ENCODE measurements at regions not wholly inside any gene's neighbourhood (a gene's known extent, or its start where the extent isn't known, plus 50 kb on each side); places are given as distances from the start of the nearest gene placed in this dataset.

DNA sequence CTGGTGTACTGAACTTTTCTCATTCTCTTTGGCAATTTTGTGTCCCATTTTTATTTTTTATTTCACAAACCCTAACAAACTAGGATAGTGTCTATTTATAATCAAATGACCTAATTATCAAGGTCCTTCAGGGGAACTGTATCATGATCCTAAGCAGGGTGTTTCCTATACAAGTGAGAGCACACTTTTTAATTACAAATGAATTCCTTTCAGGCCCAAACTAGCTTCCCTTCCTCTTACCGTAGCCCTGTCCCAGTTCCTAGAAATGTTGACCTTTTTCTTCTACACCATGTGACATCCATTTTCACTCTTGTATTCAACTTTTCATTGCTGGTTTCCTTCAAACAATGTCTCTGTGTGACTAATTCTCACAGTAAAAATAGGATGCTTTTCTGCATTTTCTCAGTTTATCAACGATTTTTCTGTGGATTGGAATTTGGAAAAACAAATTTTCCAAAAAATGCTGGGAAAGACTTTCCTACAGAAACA is 411.4 kb downstream of the CCDC91 start:
- DNase-seq (ENCODE audit: low read depth in 3 of 3, low spot score in 2 of 3), result no peak

DNA sequence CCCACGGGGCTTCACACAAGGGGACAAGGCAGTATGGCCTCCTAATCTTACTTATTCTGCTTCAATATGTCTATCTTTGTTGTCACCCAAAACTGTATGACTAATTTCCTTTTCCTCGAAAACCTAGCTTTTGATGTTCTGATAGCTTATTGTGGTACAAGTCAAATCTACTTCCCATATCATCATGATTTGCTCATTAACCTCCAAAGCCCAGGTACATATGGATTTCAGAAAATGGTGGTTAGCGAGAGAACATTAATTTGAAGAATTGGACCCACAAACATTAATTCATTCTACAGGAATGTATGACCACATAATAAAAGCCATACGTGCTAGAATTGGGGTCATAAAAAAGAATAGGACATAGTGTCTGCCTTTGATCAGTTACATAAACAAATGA is 412.5 kb downstream of the CCDC91 start:
- DNase-seq (ENCODE audit: low read depth in 3 of 3, low spot score in 2 of 3), result no peak

- DNase-seq (ENCODE audit: low read depth in 3 of 3, low spot score in 2 of 3), result no peak
Measured at GRCh38 chr12:28603239-28603638, 413.0 kb downstream of the CCDC91 start.

- no peak for DNase-seq (ENCODE audit: low read depth in 3 of 3, low spot score in 2 of 3)
Measured at GRCh38 chr12:28603801-28604200, 413.5 kb downstream of the CCDC91 start.

DNA sequence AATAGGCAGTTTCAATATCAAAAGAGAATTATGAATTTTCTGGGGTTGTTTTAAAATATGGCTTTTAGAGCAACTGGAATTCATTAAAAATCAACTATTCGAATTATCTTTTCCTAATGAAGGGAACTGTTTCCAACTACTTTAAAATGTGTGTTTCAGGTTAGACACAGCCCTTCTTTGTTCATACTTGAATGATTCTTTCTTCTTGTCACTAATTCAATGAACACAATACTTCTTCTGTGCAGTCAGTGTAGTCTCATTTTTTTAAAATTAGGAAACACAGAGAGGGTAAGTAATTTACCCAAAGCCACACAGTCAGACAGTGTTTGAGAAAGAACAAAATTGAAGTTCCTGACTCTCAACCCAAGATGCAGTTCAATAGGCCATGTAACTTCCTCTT is 414.0 kb downstream of the CCDC91 start:
- no peak for DNase-seq (ENCODE audit: low read depth in 3 of 3, low spot score in 2 of 3)

- no peak for DNase-seq (ENCODE audit: low read depth in 3 of 3, low spot score in 2 of 3)
Measured at GRCh38 chr12:28606967-28607557, 416.8 kb downstream of the CCDC91 start.

GRCh38 chr12:28610401-28611114 is 420.3 kb downstream of the CCDC91 start:
- no peak for DNase-seq (ENCODE audit: low read depth in 3 of 3, low spot score in 2 of 3)

DNA sequence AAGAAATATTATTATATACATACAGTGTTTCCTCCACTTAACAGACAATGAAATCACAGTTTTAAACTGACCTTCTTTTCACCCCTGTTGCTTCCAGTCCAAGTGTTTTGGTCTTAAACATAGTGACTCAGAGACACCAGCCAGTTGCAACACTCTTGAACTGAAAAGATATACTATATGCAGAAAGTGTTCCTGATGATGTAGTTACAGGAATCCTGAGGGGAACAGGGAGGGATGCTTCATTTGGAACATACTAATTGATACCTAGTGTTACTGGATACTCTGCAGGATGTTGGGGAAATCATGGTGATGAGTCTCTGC is 420.8 kb downstream of the CCDC91 start:
- no peak for DNase-seq (ENCODE audit: low read depth in 3 of 3, low spot score in 2 of 3)

GRCh38 chr12:28611449-28611848 is 421.2 kb downstream of the CCDC91 start:
- DNase-seq (ENCODE audit: low read depth in 3 of 3, low spot score in 2 of 3), result no peak

DNA sequence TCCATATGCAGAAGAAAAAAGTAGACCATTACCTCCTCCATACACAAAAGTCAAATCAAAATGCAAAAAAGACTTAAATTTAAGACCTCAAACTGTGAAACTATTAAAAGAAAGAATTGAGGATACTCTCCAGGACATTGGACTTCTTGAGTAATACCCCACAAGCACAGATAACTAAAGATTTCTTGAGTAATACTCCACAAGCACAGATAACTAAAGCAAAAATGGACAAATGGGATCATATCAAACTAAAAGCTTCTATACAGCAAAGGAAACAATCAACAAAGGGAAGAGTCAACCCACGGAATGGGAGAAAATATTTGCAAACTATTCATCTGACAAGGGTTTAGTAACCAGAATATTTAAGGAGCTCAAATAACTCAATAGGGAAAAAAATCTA is 427.9 kb downstream of the CCDC91 start:
- no peak for DNase-seq (ENCODE audit: low read depth in 3 of 3, low spot score in 2 of 3)

- no peak for DNase-seq (ENCODE audit: low read depth in 3 of 3, low spot score in 2 of 3)
Measured at GRCh38 chr12:28618772-28619171, 428.5 kb downstream of the CCDC91 start.

DNA sequence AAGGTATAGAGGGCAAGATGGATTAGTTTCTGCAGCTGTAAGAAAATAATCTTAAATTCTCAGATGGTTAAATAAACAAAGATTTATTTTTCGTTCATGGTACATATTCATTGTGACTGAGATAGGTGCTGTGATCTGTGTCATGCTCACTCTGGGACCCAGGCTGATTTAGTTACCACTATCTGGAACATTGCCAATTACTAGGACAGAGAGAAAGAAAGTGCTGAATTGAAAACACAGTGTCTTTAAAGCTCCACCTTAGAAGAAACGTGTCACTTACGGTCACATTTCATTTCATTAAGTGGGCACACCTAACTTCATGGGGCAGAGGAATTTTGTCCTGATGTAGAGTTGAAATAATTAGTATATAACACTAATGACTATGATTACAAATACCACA is 430.0 kb downstream of the CCDC91 start:
- no peak for DNase-seq (ENCODE audit: low read depth in 3 of 3, low spot score in 2 of 3)

- DNase-seq (ENCODE audit: low read depth in 3 of 3, low spot score in 2 of 3), result no peak
Measured at GRCh38 chr12:28622406-28622805, 432.1 kb downstream of the CCDC91 start.

DNA sequence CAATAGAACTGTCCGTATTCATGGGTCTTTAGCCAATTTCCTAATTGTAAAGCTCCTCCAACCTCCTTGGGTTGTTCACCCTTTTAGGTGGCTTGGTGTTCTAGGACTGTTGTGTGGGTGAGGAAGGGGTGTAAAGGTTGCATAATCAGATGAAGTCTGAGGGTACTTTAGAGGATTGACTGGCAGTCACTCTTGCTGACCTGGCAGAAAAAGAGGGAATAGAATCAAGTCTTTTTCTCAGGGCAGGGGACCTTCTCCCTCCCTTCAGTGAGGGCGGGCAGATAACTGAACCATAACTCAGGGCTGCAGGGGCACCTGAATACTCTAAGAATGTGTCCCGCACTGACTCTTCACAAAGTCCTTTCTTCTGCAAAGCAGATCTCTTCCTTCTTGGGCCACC is 436.2 kb downstream of the CCDC91 start:
- no peak for DNase-seq (ENCODE audit: low read depth in 3 of 3, low spot score in 2 of 3)

GRCh38 chr12:28629691-28630090 is 439.4 kb downstream of the CCDC91 start:
- no peak for DNase-seq (ENCODE audit: low read depth in 3 of 3, low spot score in 2 of 3)

DNA sequence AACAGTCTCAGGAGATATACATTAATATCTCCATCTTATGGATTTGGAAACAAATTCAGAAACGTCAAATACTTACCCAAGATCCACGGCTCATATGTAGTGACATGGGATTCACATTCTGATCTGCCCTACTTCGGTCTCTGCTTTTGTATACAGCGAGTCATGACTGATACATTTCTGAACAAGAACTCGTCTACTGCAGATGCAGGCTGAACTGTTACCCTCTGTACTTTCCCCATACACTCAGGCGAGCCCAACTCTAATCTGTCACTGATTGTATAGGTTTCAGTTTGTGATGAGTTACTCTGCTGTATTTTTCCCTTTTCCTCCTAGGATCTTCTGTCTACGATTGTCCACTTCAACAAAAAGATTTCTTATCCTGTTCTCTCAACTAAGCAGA is 441.6 kb downstream of the CCDC91 start:
- DNase-seq (ENCODE audit: low read depth in 3 of 3, low spot score in 2 of 3), result no peak

- DNase-seq (ENCODE audit: low read depth in 3 of 3, low spot score in 2 of 3), result no peak
Measured at GRCh38 chr12:28640519-28640918, 450.3 kb downstream of the CCDC91 start.

GRCh38 chr12:28645436-28645835 is 455.2 kb downstream of the CCDC91 start:
- DNase-seq (ENCODE audit: low read depth in 3 of 3, low spot score in 2 of 3), result no peak

DNA sequence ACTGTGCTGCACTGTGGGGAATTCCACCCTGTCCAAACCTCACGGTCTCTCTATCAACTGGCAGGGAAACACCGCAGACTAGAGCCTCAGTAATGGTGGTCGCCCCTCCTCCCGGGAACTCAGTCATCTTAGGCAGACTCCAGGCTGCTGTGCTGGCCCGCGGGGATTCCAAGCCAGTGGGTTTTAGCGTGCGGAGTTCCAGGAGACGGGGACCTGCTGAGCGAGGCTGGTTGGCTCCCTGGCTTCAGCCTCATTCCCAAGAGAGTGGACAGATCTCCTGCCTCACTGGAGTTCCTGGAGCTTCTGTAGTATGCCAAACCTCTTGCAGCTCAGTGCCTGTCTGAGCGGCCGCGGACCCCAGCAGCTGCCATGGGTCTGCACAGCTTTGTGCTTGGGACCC is 455.6 kb downstream of the CCDC91 start:
- DNase-seq (ENCODE audit: low read depth in 3 of 3, low spot score in 2 of 3), result no peak

GRCh38 chr12:28650906-28651305 is 460.6 kb downstream of the CCDC91 start:
- no peak for DNase-seq (ENCODE audit: low read depth in 3 of 3, low spot score in 2 of 3)

DNA sequence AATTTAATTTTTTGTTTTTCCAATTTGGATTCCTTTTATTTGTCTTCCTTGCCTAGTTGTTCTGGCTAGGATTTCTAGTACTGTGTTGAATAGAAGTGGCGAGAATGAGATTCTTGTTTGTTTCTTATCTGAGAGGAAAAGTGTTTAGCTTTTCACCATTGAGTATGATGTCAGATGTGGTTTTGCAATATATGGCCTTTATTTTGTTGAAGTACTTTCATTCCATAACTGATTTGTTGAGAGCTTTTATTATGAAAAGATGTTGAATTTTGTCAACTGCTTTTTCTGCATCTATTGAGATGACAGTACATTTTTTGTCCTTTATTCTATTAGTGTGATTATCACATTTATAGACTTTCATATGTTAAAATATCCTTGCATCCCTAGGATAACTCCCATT is 462.0 kb downstream of the CCDC91 start:
- DNase-seq (ENCODE audit: low read depth in 3 of 3, low spot score in 2 of 3), result no peak

DNA sequence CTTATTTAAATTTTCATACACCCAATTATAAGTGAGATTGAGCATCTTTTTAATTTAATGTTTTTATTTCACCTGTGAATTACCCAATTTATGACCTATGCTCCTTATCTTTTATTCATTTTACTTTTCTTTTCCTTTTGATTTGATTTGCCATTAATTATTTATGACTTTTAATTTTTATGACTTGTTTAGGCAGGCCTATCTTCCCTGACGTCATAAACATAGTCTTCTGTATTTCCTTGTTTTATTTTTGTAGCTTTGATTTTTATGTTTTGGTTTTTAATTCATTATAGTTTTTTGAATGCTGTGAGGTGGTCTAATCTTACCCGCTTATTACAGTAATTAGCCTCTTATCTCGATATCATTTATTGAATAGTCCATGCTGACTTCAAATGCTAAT is 467.1 kb upstream of the FAR2 start:
- DNase-seq (ENCODE audit: low read depth in 3 of 3, low spot score in 2 of 3), result no peak

DNA sequence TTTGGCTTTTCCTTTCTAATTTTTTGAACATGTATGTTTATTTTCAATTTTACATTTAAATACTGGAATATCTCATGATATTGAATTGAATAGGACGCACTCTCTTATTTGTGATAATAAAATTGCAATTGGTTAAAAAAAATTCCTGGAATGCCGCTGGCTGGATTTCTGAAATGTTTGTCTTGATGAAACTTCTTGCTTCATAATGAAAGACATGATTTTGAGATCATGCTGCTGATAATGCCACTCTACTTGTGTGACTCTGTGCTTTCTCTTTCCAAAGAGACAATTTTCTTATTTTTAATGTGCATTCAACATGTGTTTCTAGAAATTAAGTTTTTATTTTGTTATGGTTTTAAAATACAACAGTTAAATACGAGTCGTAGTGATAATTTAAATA is 465.7 kb upstream of the FAR2 start:
- no peak for DNase-seq (ENCODE audit: low read depth in 3 of 3, low spot score in 2 of 3)

Measured in right renal cortex interstitium (tissue), 3 donors.